ENCODE measurements at regions not wholly inside any gene's neighbourhood (a gene's known extent, or its start where the extent isn't known, plus 50 kb on each side); places are given as distances from the start of the nearest gene placed in this dataset.

DNA sequence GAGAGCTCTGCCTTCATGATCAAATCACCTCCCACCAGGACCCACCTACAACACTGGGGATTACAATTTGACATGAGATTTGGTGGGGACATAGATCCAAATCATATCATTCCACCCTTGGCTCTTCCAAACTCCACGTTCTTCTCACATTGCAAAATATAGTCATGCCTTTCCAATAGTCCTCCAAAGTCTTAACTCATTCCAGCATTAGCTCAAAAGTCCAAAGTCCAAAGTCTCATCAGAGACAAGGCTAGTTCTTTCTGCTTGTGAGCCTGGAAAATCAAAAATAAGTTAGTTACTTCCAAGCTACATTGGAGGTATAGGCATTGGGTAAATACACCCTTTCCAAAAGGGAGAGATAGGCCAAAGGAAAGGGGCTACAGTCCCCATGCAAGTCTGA, 186.9 kb upstream of the PAPPA start:
- DNase-seq, result no peak

DNA sequence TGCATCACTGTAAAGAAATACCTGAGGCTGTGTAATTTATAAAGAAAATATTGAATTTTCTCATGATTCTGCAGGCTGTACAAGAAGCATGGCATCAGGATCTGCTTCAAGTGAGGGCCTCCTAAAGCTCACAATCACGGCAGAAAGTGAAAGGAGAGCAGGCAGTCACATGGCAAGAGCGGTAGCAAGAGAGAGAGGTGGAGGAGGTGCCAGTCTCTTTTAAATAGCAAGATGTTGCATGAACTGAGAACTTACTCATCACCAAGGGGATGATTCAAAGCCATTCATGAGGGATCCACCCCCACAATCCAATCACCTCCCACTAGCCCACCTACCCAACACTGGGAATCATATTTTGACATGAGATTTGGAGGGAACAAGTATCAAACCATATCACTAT, 184.5 kb upstream of the PAPPA start:
- DNase-seq, result no peak

DNA sequence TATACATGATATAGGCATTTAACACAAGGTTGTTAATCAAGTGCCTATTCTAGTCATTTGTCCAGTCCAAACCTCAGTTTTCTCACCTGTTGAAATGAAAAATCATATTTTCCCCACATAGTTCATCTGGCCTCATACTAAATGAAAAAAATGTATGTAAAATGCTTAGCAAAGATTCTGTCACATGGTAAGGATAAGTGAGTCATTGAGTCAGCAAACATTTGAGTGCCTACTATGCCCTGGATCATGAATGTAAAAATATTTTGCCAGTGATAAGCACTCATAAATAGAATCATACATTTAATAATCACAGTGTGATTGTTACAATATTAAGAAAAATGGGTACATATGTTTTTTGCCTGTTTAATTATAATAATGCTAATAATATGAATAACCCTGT, 181.2 kb upstream of the PAPPA start:
- DNase-seq, result no peak

DNA sequence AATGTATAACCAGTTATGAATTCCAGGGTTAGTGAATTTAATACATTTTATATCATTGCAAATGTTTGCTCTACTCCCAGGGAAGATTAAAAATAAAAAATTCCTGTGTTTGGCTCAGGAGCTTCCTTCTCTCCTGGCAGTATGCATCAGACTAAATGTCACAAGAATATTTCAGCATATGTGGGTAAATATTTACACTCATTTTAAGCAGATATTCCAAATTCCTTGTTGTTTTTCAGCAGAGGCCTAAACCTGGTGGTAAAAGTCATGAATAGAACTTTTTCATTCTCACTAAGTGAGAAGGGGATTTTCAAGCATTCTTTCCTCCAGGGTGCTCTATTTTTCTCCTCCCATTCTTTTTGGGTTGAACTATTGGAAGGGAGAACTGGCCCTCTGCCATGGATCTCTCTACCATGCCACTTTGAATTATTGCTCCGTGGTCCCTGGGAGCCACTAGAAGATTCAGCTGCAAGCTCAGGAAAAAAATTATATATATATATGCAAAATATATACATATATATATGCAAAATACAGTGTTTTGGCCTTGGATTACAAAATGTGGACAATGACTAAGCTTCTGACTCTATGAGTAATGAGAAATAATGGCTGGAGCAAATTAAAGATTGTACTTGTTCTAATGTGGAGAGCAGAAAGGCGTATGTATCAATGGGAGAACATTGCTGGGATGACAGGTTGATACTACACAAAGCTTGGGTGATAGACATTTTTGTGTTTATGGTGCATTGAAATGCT, 180.6 kb upstream of the PAPPA start:
- no peak for DNase-seq

DNA sequence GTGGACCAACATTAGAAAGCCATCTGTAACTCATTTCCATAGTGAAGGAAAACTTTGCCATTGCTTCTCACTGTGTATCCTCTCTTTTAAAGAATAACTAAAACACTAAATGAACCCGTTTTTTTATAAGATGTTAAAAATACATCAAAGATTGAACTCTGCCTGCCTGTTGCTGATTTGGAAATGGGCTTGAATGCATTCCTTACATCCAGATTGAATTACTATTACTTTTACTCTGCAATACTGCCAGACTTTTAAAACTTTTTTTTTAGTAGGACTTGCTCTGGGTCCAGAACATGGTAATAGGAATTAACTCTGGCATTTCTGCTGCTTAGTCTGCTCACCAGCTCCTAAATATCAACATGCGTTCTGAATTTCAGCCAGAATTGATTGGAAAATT, 176.8 kb upstream of the PAPPA start:
- no peak for DNase-seq

DNA sequence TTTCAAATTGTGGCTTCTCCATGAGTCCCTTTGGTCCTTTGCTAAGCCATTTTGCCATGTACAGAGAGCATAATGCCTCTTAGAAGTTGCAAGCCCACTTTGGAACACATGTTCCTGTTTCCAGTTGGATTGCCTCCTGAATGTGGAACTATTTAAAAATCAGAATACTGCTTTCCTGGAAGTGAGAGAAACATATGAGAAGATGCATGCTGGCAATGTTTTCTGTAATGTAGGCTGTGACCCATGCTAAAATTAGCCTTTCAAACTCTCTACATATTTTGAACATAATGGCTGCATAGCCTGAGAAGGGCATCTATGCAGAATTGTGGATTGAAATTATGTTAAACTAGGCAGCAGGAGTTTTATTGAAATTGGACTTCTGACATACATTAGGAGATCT, 175.5 kb upstream of the PAPPA start:
- DNase-seq, result no peak

DNA sequence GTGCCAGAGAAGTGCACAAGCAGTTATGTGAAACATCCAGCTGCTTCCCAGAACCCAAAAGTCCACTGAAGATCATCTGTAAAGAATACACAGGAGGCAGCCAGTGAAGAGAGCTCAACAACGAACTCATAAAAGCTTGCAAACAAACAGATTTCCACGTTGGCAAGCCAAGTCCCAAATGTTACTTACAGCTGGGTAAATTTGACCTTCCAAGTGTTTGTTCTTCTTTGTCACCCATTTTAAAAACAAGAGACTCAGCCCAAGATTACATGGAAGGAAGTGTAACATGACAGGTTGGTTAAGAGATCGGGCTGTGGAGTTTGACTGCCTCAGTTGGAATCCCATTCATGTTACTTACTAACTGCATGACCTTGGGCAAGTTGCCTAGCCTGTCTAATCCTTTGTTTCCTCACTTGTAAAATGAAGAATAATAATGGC, 174.9 kb upstream of the PAPPA start:
- DNase-seq, result no peak

DNA sequence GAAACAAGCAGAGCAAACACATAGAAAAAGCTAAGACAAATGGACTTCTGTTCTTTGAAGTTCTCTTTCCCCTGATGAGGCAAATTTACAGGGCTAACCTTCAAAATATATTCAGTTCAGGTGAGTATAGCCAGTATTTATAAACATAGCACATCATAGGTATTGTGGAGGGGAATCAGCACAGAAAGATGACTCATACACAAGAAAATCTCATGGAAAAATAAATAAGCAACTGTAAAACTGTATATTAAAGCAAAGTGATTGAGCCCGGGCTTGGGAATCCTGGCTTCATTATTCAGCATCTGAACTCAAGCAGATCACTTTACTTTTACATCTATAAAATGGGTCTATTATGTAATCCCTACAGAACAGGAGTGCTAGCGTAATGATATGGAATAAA, 173.5 kb upstream of the PAPPA start:
- DNase-seq, result no peak

DNA sequence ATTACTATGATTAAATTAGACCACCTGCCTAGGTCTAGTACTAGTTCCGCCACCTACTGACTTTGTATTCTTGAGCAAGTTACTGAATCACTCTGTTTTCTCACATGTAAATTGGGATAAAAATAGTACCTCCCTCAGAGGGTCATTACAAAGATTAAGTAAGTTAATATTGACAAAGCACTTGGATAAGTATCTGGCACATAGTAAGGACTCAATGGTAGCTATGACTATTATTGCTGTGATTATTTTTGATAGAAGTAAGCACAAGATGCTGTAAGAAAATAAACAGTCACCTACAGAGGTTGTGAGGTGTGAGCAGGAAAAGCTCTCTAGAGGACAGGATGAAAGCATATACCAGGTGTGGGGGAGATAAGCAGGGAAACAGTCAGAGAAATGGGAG, 173.1 kb upstream of the PAPPA start:
- no peak for DNase-seq

DNA sequence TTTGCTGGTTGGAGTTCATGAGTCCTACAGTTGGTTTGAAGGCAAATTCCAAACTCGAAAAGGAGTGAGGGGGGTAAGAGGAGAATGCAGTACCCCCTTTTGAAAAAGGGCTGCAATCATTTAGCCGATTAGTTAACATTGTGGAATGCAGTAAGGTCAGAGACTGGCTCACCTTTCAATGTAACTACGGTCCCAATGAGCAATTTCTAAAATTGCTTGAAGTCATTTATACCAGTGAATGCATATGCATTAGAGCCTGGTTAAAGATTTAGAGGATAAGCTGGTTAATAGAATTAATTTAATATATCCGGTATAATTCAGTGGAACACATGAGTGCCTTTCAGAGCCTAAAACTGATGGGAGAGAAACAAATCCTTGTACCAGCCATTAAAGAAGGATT, 172.6 kb upstream of the PAPPA start:
- DNase-seq, result no peak

DNA sequence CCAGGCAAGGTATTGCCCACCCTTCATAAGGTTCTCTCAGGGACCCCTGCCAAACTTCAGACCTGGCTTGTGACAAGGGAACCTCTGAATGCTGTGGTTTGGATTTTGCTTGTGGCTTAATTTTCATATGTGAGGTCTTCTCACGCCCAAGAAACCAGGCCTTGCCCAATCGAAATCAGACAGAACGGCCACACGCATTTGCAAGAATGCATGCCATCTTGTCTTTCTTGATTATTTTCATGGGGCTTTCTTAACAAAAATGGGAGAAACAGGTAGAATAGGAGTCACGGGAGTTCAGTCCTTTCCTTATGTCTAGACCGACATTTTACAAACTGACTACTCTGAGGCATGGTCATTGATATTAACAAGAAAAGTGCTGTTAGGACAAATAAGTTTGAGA, 170.2 kb upstream of the PAPPA start:
- DNase-seq, result no peak

DNA sequence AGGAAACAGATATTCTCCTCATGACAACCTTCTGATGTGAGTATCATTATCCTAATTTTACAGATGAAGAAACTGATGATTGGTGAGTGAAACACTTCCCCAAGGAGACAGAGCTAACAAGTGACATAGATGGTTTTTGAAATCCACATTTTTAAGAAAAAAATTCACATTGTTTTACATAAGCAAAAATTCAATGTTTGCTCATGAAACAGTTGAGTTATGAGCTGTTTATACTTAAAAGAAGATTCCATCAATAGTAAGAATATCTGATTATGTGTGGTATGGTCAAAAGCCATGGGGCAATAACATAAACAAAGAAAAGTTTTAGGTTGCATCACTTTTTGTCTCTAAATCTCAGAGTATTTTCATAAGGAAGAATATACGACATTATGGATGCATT, 167.9 kb upstream of the PAPPA start:
- no peak for DNase-seq

DNA sequence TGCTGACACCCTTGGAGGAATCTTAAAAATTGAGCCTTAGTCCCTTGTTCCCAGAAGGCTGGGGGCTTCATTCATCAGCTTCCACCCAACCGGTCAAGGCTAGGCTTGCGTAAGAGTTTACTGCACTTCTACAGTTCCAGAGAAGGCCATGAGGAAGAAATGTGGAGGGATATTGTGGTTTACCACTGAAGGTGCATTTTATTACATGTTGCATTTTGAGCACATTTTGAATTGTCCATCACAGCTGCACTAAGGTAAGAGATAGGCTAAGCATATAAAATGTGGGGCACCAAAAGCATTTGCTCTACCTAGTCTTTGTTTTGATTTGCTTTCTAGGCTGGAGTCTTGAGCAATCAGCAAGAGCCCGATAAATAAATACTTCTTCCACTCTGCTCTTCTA, 167.1 kb upstream of the PAPPA start:
- no peak for DNase-seq

DNA sequence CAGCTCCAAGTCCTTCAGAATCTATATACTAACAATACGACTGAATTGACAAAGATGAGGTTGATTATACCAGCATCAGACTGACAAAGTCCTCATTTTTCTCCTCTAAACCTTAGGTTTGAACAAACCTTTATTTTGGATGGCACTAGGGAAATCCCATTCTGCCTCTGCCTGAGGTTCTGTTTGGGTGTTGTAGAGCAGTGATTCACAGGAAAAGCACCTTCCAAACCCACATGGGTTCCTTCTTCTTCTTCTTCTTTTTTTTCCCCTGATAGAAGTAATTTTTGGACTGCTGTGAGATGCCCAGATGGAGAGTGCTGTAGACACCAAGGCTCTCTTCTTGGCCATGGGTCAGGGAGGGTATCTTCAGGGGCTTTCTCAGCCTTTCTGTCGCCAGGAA, 164.9 kb upstream of the PAPPA start:
- DNase-seq, result no peak

DNA sequence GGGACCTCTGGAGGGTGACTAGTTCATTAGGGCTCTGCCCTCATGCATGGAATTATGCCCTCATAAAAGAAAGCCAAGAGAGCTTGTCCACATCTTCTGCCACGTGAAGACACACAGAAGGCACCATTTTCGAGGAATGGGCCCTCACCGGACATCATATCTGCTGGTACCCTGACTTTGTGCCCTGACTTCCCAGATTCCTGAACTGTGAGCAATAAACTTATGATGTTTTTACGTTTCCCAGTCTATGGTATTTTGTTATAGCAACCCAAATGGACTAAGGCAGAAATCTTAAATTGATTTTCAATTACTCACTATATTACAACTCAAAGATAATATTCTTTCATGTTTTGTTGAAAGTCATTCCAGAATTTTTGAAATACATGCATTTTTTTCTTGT, 163.8 kb upstream of the PAPPA start:
- no peak for DNase-seq

DNA sequence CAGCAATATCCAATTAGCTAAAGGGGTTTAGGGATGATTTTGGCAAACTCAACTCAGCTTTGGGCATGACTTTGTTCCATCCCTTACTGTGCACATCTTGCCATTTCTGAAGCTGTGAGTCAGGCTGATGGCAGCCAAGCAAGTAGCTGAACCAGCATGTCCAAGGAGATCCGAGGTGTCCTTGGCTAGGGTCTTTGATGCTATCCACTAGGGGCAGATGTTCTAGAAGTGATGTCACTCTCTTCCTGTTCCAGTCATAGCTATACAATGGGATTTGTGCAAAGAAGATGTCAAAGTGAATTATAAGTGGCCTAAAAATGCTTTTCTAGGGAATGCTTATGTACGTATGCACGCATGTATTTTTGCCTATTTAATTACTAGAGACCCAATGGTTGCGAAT, 160.8 kb upstream of the PAPPA start:
- DNase-seq, result no peak

DNA sequence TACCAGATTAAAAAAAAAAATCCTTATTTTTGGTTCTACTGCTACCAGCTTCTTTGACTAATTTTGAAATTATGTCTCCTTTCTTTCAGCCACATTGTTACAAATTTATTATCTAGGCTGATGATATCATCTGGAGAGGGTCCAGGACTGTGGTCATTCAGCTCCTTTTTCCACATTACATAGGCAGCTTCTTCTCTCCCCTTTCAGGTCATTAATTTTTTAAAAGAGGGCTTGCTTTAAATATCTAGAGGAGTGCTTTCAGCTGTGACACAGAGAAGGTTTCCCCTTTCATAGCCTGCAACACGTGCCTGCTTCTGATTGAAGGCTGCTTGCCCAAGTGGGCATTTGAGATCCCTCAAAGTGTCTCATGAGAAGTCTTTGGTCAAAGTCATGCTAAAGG, 155.7 kb upstream of the PAPPA start:
- DNase-seq, result no peak

DNA sequence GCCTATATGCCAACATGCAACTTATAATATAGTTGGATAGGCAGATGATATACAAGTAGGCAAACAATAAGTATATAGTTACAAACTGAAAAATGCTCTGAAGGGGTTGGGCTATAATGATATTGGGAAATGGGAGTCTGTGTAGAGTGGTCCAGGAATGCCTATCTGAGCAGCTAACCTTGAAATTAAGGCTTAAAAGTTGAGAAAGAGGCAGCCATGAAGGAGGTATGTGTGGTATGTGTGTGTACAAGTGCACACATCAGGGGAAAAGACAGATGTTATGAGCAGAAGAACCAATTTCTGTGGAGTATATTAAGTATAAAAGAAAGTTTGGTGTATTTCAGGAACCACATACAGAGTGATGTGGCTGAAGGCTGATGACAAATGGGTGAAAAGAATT, 154.9 kb upstream of the PAPPA start:
- DNase-seq, result no peak

DNA sequence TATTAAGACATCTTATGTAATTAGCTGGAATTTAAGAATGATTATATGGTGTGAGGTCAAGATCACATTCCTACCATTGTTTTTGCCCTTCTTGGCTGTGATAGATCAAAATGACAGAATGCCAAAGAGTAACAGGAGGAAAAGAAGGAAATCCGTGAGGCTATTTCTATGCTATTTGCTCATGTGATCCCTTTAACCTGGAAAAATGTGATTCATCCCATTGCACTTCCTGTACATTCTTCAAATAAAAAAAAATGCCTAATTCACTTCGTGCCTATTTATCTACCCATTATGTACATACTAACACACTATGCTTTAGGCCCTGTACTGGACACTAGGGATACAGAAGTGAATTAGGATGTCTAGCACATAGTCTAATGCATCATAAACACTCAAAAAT, 154.1 kb upstream of the PAPPA start:
- DNase-seq, result no peak

DNA sequence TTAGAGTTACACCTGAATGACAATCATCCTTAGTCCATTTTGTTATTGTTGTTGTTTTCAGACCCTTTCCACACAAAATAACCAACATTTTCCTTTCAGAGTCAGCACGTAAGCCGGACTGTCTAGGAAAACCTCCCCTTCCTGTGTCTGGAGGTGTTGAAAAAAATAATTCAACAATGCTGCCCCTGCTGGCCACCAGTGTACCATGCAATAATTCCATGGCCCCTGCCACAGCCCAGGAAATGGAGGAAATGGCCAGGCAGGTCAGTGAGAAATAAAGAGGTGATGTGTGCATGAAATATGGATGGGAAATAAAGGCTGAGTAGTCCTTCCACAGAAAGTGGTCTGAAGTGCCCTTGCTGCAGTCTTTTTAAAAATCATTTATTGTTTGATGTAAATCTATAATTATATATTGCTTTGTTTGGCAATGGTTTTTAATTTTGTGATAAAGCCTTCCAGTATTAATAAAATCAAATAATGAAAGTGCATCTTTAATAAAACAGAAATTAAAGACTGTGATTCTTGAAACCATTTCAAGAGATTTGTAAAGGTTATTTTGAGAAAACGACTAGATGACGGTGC, 152.8 kb upstream of the PAPPA start:
- peak; percentile 5 for DNase-seq

DNA sequence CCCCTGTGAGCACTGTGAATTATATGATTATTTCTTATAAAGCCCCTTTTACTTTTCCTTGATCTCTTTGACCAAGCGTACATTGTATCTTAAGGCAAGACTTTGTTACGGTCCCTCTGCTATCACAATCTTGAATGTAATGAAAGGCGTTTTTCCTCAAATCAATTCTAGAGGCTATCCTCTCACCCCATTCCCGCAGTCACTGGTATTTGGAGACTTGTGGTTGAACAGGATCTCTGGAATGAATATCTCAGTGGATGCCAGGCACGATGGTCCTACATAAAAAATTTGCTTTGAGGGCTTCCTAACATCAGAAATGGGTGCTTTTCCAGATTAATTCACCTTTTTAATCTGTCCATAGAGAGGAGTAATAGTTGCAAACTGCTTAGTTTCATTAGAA, 151.4 kb upstream of the PAPPA start:
- no peak for DNase-seq

DNA sequence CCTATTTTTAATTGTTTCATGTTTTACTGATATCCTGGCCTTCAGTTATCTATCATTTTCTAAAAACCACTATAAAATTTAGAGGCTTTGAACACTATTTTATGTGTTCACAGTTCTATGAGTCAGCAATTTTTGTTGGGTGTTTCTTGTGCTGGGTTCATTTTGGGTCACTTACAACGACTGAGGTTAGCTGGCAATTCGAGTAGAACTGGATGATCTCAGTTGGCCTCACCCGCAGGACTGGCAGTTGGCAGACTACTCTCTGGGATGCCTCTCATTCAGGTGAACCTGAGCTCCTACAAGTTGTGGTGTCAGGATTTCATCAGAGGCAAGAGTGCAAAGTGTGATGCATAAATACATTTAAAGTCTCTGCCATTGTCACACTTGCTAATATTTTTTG, 151.0 kb upstream of the PAPPA start:
- no peak for DNase-seq

DNA sequence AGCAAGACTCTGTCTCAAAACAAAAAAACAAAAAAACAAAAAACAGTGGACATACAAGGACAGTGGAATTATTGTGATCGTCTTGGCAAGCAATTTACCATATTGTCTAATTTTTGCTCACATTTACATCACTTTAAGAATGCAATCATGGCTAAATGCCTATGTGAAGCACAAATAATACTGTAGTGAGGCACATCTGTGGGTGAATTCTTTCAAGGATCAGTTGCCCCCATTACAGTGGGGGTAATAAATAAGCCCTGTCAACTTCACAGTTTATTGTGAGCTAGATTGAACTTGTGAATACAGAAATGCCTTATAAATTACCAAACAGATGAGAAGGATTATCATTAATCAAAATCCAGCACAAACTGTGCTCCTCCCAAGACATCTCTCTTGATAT, 150.2 kb upstream of the PAPPA start:
- no peak for DNase-seq

DNA sequence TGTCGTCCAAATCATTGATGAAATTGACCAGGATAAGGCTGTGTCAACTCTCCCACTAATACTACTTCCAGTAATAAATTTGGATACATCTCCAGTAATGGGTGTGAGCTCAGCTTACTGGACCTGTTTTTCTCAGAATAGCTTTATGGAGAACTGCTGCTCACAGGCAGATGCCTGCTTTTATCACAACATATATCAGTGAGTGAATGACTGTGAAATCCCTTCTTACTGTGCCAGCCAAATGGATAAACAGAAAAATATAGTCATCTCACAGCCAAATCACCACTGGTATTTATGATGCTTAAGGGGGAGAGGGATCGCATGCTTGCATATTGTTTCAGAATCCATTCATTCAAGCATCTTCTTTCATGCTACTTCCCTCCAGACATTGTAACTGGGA, 148.4 kb upstream of the PAPPA start:
- no peak for DNase-seq

DNA sequence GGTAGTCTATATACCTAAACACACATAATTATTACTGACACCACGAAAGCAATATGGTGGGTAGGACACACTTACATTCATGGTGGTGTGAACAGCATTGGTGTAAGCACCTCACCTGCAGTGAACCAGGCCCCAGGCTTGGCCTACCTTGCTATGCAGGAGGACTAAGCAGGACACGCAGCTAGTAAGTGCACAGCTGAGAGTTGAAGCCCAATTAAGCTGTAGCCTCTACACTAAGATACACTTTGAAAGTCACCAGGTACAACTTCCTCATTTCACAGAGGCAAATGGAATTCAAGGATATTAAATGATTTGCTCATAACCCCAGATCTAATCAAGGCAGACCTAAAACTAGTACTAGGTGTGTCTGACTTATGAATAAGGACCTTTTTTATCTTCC, 145.8 kb upstream of the PAPPA start:
- no peak for DNase-seq

All from NCI-H1694 treated with DMSO at 0.1 percent for 48 hours (cell line).